ENCODE measurements at regions not wholly inside any gene's neighbourhood (a gene's known extent, or its start where the extent isn't known, plus 50 kb on each side); places are given as distances from the start of the nearest gene placed in this dataset.

- no peak for TF ChIP-seq CTCF (IDR thresholded peaks at IDR 0.05 in 4 of 5, conservative IDR thresholded peaks at IDR 0.05 in 1 of 5)
- no peak for TF ChIP-seq POLR2A (IDR thresholded peaks at IDR 0.05)
These were observed 494.7 kb downstream of the NPHP4 start for GRCh38 chr1:5497503-5497902.

All from gastrocnemius medialis (tissue), 4 donors.